ENCODE measurements at regions not wholly inside any gene's neighbourhood (a gene's known extent, or its start where the extent isn't known, plus 50 kb on each side); places are given as distances from the start of the nearest gene placed in this dataset.
"Not testable (repeated sequence)": the region's sequence is repeated elsewhere in the genome, so short reads cannot be mapped to it uniquely, and the experiment has no call there.

DNA sequence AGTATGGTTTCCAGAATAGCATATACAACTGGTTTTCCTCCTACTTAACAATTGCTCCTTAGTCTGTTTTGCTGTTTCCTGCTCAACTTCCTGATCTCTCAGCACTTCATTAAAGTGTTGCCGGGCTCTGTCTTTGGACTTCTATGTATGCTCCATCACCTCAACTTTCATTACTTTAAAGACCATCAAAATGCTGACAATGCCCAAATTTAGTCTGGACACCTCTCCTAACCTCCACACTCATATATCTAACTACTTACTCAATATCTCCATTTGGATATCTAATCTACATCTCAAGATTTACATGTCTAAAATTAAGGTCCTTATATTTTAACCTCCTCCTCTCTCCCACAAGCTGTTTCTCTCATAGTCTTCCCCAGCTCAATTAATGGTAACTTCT lies 54.4 kb upstream of the LGR5 start:
- no peak for DNase-seq (ENCODE audit: low spot score)

DNA sequence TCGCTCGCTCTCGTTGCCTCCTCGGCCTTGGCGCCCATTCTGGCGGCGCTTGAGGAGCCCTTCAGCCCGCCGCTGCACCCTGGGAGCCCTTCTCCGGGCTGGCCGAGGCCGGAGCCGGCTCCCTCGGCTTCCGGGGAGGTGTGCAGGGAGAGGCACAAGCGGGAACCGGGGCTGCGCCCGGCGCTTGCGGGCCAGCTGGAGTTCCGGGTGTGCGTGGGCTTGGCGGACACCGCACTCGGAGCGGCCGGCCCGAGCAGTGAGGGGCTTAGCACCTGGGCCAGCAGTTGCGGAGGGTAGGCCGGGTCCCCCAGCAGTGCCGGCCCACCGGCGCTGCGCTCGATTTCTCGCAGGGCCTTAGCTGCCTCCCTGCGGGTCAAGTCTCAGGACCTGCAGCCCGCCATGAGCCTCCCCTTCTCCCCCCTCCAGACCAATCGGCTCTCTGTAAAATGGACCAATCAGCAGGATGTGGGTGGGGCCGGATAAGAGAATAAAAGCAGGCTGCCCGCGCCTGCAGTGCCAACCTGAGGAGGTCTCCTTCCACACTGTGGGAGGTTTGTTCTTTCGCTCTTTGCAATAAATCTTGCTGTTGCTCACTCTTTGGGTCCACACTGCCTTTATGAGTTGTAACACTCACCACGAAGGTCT lies 62.8 kb upstream of the LGR5 start:
- not testable (repeated sequence) for DNase-seq (ENCODE audit: low spot score)

DNA sequence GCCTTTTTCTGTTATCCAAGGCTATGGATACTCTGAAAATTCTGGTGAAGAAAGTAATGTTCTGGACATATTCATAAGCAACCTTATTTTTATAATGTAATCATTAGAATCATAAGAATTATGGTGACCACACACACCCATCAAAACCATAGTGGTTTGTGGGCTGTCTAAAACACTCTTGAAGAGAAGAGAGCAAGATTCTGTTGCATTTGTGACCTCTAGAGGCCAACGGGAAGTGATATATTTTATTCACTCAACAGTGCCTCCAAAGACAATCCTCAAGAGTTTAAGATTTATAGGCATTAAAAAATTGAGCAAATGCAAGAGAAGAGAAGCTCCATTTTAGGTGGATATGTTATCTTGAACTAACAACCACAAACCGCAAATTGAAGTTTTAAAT lies 68.5 kb upstream of the LGR5 start:
- DNase-seq (ENCODE audit: low spot score), result no peak

DNA sequence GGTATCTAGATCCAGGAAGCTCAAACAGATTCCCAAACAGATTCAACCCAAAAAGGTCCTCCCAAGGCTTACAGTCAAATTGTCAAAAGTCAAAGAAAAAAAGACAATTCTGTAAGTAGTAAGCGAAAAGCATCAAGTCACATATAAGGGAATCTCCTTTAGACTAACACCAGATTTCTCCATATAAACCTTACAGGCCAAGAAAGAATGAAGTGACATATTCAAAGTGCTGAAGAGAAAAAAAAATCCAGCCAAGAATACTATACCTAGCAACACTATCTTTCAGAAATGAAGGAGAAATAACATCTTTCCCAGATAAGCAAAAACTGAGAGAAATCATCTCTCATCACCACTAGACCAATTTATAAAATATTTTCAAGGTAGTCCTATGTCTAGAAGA lies 79.6 kb upstream of the LGR5 start:
- no peak for DNase-seq (ENCODE audit: low spot score)

DNA sequence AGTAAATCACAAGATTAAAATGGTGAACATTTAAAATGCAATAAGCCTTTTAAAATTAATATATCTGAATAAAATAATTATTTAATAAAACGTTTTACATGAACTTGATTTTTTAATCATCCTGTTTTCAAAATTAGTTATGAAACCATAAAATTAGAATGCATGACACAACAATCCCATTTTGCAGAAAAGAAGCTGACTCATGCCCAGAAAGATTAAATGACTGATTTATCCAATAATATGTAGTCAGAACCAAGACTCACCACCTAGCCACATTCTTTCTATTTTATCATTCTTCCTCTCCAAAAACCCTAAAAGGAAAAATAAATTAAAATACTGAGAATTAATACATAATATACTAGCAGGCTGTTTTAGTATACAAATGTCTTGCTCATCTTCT lies 83.0 kb upstream of the LGR5 start:
- no peak for DNase-seq (ENCODE audit: low spot score)

DNA sequence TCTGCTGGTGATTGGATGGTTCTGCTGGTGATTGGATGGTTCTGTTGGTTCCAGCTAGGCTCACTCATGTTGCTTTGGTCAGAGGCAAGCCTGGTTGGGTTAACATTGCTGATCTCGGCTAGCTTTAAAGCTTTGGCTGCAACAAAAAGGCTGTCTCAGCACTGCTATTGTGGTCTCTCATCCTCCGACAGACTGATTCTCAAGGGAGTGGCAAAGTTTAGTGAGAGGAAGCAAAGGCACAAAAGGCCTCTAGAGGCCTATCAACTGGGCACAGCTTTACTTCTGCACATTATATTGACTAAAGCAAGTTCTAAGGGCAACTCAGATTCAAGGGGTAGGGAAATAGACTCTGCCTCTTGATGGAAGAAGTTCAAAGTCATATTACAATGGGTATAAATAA lies 84.7 kb upstream of the LGR5 start:
- DNase-seq (ENCODE audit: low spot score), result no peak

DNA sequence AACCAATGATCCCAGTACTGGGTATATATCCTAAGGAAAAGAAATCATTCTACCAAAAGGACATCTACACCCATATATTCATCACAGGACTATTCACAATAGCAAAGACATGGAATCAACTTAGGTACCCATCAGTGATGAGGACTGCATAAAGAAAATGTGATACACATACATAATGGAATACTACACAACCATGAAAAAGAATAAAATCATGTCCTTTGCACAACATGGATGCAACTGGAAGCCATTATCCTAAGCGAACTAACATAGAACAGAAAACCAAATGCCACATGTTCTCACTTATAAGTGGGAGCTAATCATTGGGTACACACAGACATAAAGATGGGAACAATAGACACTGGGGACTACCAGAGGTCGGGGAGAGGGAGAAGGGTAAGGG lies 86.0 kb upstream of the LGR5 start:
- no peak for DNase-seq (ENCODE audit: low spot score)

DNA sequence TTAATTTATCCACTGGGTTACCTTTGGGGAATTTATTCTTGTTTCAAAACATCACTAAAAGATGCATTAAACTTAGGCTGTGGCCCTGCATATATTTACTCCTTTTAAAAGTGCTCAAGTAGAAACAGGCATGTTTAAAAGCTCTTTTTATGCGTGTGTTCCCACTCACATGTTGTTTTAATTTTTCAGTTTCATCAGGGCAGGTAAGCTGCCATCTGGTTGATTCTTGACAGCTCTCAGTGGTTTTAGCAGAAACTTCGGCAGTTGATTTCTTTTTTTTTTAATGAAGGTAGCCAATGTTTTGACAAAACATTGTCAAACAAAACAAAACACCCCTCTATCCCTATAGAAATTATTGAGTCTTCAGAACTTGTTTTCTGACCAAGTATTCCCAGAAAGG lies 89.6 kb upstream of the LGR5 start:
- DNase-seq (ENCODE audit: low spot score), result no peak

DNA sequence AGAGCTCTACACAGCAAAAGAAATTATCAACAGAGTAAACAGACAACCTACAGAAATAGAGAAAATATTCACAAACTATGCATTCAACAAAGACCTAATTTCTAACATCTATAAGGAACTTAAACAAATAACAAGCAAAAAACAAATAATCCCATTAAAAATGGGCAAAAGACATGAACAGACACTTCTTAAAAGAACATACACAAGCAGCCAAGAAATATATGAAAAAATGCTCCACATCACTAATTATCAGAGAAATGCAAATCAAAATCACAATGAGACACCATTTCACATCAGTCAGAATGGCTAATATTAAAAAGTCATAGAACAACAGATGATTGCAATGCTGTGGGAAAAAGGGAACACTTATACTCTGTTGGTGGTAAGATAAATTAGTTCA lies 100.7 kb upstream of the LGR5 start:
- no peak for DNase-seq (ENCODE audit: low spot score)

DNA sequence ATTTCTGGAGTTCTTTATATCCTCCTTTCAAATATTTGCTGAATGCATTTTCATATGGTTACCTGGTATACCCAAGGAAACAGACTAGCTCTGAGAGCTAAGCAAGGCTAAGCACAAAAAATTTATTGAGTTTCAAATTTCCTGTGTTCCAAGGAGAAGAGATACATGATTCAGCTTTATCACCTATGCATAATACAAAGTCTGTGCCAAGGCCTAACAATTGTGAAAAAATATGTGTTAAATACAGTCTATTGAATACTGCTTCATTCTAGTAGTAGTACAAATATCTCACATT lies 103.7 kb upstream of the LGR5 start:
- no peak for DNase-seq (ENCODE audit: low spot score)

DNA sequence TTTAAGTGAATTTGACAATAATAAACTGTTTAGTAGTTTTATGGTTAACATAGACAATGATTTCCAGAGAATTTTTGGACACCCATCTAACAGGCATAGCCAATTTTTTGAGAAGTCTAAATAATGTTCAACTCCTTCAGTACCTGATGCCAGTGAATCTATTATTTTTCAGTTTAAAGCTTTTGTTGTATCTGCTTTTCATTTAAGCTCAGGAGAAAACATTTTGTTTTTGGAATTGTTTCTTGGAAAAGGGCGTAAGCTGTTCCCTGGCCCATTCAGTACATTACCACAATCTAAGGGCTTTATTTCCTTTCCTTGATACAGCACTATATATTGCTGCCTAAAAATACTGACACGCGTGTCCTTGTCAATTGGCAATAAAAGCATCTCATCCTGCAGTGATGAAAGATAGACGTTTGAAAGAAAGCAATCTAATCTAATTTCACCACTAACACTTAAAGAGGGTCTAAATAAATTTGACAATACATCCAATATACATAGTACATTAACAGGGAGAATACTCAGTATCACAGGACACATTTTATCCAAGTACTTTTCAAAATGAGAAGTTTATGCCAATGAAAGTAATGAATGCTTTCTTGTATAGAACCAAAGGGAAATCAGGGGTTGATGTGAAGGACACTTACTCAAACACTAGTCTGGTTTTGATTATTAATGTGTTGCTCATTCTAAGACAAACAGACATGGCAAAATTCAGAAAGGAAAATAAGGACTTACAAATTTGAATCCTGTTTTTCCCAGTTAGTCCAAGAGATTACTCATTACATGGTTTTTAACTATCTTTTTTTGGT lies 104.2 kb upstream of the LGR5 start:
- no peak for DNase-seq (ENCODE audit: low spot score)

DNA sequence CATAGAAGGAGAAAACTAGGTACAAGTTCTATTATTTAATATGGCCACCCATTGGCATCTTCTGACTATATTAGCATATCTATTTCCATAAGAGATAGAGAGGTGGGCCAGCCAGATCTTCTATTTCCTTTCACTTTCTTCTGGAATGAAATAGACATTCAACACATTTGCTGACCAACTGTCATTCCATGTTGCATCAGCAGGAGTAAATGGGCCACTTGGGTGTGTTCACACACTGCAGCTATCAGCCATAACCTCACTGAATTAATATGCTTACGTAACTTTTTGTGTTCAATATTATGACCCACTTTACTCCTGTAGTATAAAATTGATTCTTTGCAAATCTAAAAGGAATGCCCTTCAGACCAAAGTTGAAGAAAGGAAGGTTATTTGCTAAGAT lies 106.2 kb upstream of the LGR5 start:
- no peak for DNase-seq (ENCODE audit: low spot score)

DNA sequence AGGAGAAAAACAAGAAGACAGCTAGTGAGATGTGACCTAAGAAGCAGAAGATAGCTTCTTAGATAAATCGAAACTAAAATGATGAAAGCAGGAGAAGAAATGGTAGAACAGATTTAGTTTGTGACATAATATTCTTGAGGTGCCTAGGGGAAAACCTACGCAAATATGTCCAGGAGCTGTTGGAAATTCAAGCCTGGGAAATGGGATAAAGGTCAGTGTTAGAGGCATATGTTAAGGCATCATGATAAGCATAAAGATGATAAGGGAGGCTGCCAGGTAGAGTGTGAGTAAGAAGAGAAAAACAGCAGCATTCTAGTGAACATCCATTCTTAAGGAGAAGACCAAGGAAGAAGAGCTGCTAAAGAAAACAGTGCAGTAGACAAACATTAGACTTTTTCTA lies 109.6 kb upstream of the LGR5 start:
- DNase-seq (ENCODE audit: low spot score), result no peak

DNA sequence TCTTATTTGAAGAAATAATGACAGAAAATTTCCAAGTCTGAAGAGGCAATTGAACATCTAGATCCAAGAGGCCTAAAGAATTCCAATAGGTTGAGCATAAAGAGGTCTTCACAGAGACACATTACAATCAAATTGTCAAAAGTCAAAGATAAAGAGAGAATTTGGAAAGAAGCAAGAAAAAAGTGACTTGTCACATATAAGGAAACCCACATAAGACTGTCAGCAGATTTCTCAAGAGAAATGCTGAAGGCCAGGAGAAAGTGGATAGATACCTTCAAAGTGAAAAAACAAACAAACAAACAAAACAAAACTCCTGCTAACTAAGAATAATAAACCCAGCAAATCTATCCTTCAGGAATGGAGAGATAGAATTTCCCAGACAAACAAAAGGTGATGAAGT lies 118.1 kb upstream of the LGR5 start:
- no peak for DNase-seq (ENCODE audit: low spot score)

DNA sequence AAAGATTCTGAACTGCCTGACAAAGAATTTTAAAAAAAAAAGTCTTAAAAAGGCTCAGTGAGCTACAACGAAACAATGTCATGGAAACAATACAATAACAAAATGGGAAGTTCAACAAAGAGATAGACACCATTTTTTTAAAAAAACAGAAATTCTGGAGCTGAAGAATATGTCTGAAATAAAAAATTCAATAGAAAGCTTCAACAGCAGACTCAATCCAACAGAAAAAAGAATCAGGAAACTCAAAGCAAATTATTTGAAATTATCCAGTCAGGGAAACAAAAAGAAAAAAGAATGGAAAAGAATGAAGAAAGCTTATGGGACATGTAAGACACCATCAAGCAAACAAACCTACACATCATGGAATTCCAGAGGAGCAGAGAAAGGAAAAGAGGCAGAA lies 118.5 kb upstream of the LGR5 start:
- DNase-seq (ENCODE audit: low spot score), result no peak

DNA sequence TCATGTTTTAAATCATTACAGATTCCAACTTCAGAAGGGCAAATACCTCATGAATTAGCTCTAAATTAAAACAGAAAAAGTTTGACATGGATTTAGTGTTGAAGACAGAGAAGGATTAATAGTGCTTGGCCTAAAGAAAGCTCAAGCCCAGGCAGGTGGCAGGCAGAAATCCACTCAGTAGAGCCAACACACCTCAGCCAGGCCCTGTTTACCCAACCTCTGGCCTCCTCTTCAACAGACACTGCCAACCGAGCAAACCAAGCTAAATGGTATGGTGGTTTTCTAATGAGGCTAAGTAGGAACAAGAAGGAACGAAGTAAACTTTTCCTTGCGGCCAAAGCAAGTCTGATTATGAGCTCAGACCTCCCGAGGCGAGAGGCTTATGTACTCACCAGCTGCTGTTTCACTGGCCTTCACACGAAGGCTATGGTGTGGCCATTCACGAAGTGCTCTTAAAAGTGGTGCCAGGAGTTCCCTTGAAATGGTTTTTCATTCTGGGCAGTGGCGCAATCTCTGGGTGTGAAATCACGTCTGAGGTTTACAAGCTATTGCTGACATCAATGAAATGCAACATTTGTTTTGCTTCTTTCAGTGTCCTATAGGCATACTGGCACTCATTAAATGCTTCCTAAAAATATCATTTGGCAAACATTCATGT lies 124.1 kb upstream of the LGR5 start:
- DNase-seq (ENCODE audit: low spot score), result no peak

DNA sequence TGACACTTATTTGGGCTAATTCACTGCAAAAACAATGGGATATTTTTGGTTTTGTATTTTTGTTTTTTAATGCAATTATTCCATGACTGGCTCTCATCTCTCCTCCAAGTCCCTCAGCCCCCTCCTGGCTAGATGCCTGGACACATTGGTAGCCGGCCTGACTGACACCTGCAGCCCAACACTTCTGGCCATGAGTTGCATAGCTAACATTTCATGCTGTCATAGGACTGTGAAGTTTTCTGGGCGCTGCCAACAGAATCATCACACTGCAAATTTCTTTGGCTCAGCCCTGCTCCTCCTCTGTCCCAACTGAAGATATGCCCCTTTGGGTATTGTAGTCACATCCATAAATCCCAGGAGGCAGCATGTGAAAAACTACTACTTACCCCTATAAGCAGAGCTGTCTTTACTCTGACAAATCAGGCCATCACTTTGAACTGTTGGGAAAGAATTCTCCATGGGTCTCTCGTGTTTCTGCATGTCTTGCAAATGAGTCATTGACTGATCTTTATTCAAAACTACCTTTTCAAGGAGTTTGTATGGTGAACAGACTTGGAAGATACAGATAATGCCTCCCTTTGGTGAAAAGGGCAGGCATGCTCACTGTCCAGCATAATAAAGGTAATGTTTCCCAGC lies 126.7 kb upstream of the LGR5 start:
- no peak for DNase-seq (ENCODE audit: low spot score)

DNA sequence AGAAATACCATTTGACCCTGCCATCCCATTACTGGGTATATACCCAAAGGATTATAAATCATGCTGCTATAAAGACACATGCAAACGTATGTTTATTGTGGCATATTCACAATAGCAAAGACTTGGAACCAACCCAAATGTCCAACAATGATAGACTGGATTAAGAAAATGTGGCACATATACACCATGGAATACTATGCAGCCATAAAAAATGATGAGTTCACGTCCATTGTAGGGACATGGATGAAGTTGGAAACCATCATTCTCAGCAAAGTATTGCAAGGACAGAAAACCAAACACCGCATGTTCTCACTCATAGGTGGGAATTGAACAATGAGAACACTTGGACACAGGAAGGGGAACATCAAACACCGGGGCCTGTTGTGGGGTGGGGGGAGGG lies 128.0 kb upstream of the LGR5 start:
- not testable (repeated sequence) for DNase-seq (ENCODE audit: low spot score)

DNA sequence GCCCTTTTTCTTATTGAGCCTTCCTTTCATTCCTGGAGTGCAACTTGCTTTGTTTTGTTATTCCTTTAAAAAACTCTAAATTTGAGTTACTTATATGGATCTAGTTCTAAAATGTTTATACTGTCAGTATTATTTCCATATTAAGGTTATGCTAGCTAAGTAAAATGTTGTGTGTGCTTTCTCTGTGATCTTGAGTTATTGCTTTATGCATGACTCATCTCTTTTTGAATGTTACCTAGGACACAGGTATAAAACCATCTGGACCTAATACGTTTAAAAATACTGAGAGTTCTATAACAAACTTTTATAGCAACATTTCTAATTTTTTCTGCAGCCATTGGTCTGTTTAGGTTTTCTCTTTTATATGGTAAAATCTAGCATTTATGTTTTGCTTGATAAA lies 132.8 kb upstream of the LGR5 start:
- no peak for DNase-seq (ENCODE audit: low spot score)

DNA sequence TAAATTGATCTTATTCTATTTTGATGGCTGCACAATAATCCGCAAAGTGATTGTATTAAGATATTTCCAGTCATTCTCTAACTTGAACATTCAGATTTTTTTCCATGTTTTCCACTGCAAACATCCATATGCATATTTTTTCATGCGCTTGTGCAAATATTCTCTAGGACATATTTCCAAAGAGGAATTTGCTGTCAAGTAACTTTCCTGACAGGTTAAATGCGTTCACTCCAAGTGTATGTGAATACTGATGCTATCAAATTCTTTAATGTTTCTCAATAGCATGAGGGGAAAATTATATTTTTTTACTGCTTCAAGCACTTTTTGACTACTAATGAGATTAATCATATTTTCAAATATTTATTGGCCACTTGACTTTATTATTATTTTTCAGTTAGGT lies 135.3 kb upstream of the LGR5 start:
- DNase-seq (ENCODE audit: low spot score), result no peak

DNA sequence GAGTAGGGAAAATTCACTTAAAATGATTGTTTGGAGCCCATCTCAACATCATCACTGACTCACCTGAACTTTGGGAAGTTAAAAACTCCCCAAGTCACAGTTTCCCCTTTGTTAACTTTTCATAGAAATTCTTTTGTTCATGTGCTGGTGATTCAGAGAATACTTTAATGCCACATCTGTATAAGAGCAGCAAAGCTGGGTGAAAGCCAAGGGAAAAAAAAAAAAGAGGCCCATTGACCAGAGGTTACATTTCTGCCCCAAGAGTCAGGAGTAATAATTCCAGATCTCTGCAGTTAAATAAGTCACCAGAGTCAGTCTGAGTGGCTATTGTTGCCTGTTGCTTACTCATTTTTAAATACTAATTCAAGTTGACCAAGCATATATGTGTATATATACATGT lies 136.4 kb upstream of the LGR5 start:
- no peak for DNase-seq (ENCODE audit: low spot score)

DNA sequence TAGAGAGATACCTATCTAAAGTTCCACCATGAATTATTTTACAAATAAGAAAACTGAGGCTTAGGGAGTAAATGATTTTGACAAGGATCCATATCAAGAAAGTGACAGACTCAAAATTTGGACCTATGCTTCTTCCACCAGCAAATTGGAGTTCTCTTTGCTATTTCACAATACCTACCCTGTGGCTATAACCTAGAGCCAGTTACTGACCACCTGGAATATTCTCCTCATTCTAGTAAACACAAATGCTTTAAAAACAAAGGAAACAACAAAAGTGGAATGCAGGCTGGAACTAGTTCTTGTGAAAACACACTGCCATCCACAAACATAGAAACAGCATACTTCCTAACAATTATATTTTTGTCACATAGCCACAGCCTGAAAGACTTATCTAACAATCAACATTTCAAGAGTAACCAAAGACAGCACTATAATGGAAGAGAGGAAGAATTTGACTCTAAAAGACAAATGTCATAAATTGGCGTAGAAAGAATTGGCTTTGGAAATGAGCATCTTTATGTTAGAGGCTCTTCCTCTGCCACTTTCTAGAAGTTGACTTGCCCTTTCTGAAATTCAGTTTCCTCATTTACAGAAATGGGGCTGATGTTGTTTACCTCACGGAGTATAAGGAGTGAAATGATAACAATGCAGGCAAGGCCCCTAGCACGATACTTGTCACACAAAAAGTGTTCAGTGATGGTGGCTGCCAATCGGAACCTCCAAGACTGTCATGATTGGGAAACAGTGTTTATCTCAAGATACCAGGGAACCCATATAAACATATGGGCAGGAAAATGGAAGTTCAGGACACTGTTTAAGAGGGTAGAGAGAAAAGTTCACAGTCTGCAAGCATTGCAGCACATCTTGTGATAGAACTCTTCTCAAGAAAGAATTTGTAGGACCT lies 138.6 kb upstream of the LGR5 start:
- no peak for DNase-seq (ENCODE audit: low spot score)

Measured in D341Med (cell line).